CD4-positive, alpha-beta T cell treated with Interleukin-4 for 4 hours (primary cell): ENCODE measurements at regions not wholly inside any gene's neighbourhood (a gene's known extent, or its start where the extent isn't known, plus 50 kb on each side); places are given as distances from the start of the nearest gene placed in this dataset.
"Not testable (repeated sequence)": the region's sequence is repeated elsewhere in the genome, so short reads cannot be mapped to it uniquely, and the experiment has no call there.

Experiments
- DNase-seq: peaks from one replicate; pipeline ENCODE4 v3.0.0-alpha.2; 2020

DNA sequence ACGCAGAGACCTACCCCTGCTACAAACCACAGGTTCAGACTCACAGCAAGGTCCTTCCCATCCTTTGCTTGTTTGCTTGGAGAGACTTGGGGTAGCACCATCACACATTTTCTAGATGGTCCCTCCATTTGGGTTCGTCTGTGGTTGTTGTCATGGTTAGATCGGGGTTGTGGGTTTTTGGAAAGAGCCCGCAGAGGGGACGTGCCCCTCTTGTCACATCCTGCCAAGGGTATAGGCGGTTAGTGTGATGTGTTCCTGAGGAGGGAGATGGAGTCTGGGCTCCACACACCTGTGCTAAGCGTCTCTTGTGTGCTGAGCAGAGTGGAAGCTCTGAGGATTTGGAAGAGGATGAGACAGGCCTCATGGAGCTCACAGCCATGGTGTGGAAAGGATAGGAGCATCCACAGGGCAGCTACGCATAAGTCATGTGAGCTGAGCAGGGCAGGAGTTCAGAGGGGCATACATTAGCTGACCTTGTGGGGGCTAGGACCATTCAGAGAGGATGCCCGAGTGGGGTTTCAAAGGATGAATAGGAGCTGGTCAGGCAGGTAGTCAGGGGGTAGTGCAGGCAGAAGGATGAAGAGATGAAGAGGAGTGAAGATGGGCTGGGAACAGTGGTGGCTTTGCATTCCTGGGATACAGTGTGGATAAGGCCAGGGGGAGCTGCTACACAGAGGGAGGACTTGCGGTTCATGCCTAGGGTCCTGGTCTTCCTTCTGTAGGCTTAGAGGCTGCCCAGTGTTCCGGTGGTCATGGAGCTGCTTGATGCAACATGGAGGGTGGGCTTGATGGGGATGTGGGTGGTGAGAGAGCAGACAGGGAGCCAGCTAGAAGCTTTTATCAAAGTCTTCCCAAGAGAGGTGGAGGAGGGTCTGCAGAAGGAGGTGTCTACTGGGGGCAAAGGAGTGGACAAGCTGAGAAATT lies 62.9 kb downstream of the ACKR3 start:
- no peak for DNase-seq

DNA sequence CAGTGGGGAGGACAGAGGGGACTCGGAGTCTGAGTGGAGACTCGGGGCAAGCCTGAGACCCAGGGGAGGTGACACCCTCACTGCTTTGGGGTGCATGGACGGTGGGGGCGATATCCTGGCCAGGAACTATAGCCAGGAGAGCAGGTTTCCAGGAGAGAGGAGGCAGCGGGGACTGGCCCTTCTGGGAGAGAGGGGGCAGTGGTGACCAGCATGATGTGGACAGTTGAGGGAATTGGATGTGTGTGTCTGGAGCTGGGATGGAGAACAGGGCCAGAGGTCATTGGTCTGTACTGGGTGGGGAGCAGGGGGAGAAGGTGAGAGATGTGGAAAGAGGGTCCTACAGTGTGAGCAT lies 63.6 kb downstream of the ACKR3 start:
- no peak for DNase-seq

DNA sequence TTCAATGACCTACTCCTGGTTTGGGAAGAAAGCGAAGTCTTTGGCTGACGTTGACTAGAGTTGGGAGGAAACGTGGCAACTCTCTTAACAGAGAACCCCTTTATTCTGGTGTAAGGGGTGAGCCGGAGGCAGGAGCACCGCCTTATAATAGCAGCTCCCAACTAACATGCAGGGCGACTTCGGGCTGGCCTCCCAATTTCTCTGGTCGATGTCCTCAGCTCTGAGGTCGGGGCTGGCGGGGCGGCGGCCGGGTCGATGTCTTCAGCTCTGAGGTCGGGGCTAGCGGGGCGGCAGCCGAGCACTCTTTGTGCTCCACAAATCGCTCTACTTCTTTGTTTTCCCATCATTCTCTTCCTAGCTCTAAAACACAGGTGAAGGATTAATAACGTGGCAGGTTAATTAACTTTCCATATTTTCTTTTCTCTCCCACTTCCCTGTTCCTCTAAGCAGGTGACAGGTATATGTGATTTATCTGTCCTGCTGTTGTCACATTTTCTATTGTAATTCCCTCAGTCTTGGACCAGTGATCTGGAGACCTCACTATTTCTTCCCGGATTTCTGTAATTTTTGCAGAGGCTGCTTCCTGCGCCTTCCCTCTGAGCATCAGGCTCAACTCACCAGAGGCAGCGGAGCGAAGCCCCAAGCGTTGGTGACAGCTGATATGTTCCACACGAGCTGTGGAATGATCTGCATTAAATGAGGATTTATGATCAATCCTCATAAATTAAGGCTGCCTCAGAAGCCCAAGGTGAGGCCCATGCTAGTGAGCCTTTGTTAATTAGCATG lies 64.3 kb downstream of the ACKR3 start:
- DNase-seq = no peak

DNA sequence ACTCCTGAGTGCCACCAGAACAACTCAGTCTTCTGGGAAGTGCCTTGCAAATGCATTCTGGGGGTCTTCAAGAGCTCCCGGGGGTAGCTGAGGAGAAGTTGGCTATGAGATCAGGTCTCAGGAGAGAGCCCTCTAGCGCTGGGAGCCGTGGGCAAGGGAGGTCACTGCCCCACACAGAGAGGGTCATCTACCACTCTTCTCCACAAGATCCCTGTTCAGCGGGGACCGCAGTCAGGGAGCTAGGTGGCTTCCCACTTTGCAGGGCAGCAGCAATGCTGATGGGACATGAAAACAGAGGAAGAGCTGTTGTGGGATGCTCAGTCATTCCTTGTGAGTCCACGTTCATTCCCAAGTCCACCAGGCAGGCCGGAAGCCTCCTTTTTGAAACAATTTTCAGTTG lies 66.6 kb downstream of the ACKR3 start:
- DNase-seq = no peak

DNA sequence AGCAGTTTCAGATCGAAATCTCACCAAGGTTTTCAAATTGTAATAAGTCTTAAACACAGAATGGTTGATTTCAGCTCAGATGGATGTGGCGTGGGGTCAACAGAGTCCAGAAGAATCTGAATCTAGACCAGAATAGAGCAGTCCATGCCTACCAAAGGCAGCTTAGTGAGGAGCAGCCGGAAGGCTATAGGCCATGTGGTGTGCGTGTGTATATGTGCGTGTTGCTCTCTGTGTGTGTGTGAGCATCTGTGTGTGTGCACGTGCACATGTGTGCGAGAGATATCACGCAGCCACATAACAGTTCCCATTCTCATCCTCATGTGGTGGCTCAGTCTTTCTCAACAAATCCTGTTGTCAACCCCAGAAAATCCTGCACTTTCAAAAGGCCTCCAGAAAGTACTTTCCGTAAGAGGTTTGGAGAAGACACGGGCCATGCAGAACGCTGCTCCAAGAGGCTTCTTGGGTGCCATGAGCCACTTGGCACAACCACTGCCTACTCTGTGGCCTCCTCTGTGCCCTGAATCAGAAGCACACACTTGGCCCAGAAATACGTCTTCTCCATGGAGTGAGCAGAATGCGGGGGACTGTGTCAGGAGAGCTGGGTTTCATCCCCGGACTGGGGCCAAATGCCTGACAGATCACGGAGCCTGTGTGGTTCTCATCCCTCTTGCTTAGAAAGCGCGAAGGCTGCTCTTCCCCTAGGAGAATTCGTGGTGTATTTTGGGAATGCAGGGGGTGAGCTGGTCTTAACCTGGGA lies 67.3 kb downstream of the ACKR3 start:
- DNase-seq = no peak

DNA sequence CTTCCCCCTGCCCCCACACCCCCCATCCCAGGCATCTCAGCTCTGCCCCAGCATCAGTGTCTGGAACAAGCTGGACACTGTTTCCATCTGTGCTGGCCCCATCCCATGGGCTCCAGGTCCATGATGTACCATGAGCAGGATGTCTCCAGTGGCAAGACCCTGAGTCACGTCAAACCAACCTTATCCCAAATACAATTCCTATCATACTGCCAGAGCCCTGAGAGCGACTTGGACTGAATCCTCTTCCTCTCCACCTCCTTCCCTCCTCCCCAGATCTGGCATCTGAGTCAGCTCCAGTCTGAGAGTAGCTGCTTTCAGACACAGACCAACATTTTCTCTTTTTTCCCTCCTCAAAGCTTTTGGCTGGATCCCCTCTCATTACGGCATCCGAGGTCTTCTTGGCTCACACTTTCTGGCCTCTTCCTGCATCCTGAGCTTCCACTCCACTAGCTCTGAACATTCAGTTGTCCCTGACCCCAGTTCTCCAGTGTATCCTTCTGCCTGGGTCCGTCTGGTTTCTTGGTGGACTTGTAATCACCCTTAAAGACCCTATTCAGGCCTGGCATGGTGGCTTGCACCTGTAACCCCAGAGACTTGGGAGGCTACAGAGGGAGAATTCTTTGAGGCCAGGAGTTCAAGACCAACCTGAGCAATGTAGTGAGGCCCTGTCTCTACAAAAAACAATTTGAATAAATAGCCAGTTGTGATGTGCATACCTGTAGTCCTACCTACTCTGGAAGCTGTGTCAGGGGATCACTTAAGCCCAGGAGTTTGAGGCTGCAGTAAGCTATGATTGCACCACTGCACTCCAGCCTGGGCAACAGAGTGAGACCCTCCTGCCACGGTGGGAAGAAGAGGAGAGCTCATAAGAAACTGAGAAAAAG lies 68.3 kb downstream of the ACKR3 start:
- no peak for DNase-seq

DNA sequence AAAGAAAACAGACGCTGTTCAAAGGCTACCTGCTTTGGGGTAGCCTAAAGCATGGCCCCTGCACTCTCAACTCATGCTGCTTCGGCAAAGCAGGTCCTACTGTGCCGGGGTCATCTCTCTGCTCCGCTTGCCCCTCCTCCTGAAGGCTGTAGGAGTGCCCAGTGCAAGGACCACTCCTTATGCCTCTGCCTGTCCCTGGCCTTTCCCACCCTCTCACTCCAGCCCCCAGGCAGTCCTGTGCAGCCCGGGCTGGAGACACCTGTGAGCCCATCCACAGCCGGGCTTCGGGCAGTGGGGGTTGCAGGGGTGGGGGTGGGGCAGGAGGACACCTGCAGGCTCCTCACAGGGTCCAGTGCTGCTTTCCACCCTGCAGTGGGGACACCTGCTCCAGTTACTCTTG lies 69.1 kb downstream of the ACKR3 start:
- no peak for DNase-seq

DNA sequence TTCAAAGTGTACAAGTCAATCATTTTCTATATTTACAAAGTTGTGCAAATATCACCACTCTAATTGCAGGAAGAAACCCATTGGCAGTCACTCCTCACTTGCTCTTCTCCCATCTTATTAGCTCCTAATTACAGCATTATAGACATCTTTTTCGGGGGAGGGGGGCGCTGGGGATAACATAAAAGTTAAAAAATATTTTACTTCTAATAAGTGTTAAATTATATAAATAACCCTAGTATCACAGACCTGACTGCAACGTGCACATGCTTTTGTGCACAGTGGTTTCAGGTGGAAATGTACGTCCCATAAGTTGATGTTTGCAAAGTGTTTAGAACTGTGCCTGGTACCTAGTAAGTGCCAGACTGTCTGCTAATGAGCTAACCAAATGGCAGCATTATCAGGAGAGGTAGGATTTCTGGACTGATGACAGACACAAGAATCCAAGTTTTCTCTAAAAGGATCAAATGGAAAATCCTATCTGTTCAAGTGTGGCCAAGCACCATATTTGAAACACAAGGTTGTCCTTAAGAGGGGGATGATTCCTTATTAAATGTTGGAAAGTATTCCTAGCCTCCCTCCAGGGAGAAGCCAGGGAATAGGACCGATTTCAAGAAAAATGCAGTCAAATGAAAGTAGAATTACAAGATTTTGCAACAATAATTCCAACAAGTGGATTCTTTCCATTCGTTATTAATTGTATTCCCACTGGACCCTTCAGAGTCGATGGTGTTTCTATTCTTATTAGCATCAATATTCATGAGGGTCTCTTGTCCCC lies 70.0 kb downstream of the ACKR3 start:
- no peak for DNase-seq

DNA sequence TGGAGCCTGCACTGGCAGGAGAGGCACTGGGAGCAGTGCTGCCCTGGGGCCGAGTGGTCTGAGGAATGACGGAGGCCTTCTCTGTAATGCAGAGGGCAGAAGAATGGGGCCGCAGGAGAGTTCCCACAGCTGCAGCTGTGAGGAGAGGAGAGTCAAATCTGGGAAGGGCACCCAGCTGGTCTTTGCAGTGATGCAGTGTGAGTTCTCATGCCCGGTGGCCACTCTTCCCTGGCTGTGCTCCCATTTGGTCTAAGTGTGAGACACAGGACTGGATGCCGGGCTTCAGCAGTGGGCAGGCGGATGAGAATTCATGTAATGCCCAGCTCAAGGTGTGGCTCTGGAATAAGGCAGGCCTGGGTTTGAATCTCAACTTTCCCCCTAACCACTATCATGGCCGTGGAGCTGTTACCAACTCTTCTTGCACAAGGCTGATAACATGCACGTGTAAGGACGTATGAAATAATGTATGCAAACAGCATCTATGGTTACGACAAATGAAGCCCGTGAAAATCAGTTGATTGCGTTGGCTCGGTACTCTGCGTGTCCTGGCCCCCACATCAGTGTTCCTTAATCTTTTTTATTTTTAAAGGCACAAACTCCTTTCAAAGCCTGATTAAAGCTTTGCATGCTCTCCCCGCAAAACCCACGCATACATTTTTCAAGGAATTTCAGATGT lies 71.6 kb downstream of the ACKR3 start:
- DNase-seq = no peak

DNA sequence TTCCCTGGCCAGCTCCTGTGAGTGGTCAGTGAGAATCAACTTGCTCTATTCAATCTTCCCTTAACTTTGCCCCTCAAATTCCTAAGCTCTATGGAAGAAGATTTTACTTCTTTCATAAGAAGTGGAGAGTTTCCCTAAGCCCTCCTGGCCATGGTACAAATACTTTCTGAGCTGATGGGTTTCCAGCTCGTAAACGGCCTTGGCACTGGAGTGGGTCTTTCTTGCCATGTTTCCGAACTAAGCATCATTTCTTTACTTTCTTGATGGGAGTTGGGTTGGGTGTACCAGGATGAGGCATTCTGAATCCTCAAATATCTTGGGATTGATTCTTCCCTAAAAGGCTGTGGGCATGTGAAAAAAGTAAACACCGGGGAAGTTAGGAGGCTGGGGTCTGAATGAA lies 72.5 kb downstream of the ACKR3 start:
- DNase-seq = no peak

DNA sequence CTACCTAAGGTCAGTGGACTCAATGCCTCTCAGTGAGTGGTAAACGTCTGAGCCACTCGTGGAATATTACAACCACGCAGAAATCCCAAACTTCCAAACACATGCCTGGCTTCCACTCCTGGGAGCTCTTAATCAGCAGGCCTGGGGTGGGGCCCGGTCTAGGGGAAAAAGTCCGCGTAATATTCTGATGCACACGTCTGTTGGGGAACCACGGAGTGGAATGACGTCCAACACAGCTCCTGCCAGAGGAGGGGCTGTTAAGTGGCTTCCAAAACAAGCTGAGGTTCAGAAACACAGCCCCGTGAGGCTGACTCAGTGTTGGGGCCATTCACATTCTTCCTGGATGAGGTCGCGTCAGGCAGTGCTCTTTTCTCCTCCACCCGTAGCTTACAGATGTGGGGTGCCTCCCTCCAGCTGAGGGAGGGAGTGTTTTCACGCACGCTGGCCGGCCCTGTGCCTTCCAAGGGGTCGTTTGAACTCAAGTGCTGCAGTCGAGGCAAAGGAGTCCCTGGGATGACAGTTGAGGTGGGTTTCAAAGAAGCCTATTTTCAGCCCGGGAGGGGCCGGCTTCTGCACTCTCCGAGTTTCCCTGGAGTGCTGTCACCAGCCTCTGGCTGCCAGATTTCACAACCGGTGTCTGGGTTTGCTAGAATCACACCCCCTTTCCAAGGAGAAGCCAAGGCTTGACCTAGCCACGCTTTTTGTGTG lies 73.1 kb downstream of the ACKR3 start:
- DNase-seq = no peak

DNA sequence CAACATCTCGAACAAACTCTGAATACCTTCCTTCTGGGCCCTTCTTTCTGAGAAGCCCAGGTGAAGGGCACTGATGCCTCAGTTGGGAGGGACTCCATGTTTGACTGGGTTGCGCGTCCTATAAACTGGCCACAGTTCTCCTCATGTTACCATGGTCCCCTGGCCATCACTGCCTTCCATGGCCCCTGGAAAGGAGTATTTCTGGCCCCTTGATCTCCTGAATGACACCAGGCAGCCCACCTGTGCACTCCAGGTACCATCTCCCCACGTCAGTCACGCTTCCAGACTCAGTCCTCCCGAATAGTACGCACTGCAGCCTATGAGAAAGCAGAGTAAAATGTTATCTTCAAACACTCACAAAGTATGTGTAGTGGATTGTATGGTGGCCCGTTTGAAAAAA lies 73.9 kb downstream of the ACKR3 start:
- no peak for DNase-seq

DNA sequence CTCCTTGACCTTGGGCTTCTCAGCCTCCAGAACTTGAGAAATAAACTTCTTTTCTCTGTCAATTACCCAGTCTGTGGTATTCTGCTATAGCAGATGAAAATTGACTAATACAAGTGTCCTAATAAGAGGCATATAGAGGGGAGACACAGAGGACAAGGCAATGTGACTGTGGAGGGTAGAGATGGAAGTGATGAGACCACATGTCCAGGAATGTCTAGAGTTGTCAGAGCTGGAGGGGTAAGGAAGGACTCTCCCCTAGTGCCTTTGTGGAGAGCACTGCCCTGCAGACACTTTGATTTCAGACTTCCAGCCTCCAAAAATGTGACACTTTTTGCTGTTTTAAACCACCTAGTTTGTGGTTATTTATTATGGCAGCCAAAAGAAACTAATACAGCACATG lies 74.4 kb downstream of the ACKR3 start:
- DNase-seq = no peak

DNA sequence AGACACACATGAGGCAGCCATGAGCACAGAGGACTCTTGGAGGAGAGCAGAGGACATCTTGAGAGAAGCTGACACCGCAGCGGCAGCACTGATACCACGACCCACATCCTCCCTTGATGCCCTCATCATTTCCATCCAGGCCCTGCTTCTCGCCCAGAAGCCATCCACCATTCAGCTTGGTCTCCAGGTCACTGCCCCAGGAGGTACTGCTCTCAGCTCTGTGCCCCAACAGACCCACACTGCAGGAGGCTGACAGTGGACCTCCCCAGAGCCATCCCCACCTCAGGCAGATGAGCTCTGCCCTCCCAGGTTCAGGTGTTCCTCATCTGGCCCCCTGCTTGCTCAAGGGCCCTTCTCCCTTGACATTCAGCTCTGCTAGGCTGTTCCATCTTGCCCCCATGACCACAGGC lies 74.9 kb downstream of the ACKR3 start:
- DNase-seq = no peak

DNA sequence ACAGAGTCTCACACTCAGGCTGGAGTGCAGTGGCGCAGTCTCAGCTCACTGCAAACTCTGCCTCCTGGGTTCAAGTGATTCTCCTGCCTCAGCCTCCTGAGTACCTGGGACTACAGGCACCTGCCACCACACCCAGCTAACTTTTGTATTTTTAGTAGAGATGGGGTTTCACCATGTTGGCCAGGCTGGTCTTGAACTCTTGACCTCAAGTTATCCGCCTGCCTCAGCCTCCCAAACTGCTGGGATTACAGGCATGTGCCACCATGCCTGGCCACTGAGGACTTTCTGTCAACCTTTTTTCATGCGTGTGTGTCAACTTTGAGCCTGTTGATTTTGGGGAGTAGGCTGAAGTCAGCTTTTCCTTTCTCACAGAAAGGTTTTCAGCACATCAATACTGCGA lies 75.5 kb downstream of the ACKR3 start:
- not testable (repeated sequence) for DNase-seq

DNA sequence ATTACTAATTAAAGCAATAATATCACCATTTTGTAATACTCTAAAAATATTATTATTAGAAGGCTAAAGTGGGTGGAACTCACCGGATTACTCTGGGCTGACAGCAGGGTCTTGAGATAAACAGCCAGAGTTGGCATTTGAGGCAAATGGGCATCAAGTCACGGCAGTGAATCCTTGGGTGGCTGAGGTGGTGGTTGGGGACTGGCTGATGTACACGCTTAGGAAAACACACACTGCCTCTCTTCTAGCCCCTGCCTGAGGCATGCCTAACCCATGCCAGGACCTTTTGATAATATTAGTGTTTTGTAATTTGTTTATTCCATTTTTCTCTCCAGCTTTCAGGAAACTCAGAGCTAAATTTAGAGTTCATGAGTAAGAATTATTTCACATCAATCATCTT lies 76.8 kb downstream of the ACKR3 start:
- DNase-seq = no peak

DNA sequence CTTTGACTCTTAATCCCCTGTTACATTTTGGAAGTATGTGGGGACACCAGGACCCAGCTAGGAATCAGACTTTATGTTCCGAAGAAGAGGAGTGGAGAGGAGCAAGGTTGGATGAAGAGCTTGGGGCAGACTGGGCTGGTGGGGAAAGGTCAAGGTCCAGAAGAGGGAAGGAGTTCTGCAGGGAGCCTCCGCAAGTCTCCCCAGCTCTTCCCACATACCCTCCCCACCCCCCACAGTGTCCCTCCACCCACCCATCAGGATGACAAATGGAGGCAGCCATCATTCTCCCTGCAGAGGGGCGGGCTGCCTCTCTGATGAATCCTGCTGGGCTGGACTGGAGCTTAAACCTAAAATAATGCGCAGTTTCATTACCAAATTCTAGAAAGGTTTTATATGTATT lies 77.2 kb downstream of the ACKR3 start:
- DNase-seq = no peak

DNA sequence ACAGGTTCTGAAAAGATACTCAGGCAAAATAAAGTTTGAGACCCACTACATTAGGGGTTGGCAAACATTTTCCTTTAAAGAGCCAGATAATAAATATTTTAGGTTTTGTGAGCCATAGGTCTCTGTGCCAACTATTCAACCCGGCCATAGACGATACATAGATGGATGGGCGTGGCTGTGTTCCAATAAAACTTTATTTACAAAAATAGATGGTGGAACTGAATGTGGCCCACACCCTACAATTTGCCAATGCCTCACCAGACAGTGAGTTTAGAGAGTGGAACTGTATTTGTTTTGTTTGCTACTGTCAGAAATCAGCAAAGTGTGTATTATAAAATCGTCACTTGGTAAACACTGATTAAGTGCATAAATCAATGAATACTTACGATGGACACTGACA lies 78.0 kb downstream of the ACKR3 start:
- no peak for DNase-seq

DNA sequence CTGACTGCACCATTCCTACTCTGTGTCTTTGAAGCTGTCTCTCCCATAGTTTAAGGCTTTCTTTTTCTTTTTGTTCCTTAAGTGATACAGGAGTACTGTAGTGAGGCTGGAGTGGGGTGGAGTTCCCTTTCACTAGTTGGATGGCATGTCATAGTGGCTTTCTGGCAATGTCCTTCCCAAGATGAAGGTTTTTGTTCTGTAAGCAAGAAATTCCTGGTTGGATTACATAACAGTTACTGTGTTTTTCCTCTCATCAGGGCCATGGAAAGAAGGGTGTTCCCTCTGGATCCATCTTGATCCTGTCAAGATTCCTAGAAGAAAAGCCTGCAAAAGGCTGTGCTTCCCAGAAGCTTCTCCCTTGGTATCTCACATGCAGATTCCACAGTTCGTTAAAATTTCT lies 84.2 kb downstream of the ACKR3 start:
- no peak for DNase-seq

DNA sequence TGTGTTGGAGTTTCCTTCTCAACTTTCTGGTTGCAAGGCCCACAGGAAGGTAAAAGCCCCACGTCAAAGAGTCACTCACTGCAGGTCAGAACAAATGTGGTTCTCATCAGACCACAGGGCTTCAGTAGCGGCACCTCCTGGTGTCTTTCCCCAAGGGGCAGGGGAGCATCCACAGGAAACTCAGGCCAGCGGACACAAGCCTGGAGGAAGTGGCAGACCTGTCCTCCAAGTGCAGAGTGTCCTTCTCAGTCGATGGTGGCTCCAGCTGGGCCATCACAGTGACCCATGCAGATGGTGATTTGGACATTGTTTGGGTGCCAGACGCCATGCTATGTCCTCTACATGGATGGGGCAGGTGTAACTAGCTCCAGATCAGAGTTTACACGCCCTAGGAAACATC lies 84.9 kb downstream of the ACKR3 start:
- DNase-seq = no peak

DNA sequence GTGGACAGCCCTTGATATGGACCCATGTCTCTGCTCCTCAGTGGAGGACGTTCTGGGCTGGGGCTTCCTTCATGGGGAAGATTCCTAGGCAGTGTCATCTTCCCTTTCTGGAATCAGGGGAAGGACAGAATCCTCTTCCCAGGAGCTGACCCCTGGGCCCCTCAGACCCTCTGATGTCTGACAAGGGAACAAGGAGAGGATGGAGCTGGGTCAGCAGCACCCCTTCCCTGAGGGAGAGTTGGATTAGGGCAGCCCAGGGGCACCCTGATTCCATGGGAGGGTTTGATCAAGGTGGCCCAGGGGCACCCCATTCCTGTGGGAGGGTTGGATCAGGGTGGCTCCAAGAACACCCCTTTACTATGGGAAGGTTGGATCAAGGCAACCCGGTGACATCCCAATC lies 86.5 kb downstream of the ACKR3 start:
- no peak for DNase-seq
